ENCODE measurements at regions not wholly inside any gene's neighbourhood (a gene's known extent, or its start where the extent isn't known, plus 50 kb on each side); places are given as distances from the start of the nearest gene placed in this dataset.
"Not testable (repeated sequence)": the region's sequence is repeated elsewhere in the genome, so short reads cannot be mapped to it uniquely, and the experiment has no call there.

GRCh38 chr2:238600506-238601432, 174.0 kb downstream of the ASB1 start:
- DNase-seq, result no peak

DNA sequence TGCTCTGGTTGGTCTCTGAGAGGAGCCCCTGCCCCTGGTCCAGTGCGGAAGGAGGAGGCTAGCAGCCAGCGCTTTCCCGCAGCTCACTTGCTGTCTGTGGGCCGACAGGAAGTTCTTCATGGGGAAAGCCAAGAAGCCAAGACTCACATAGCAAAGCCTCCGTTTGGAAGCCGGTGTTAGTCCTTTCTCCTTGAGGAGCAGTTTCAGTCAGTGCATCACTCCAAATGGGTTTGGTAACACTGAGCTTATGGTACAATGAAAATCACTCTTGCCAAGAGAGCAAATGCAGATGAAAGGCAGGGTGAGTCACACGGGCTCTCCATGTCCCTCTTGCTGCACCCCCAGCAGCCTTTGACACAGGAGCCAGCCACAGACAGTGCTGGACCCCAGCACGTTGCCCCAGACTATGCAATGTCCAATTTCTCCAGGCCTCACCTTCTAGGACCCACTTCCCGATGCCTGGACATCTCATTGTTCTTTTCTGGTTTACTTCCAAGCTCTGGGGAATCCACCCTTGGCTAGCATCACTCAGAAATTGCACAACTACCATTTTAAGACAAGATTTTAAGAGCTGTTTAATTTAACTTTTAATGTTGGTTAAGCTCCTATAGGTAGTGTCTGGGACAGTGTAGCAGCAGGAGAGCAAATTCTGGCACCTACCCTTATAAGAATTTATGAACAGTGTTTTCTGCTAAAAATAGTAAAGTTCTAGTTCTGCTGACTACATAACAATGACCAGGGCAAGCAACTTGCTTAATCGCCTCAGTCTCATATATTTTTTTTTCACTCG, 174.9 kb downstream of the ASB1 start:
- DNase-seq, result no peak

GRCh38 chr2:238602223-238602960, 175.7 kb downstream of the ASB1 start:
- DNase-seq, result no peak

- no peak for DNase-seq
These were observed 176.9 kb downstream of the ASB1 start for GRCh38 chr2:238603596-238603995.

DNA sequence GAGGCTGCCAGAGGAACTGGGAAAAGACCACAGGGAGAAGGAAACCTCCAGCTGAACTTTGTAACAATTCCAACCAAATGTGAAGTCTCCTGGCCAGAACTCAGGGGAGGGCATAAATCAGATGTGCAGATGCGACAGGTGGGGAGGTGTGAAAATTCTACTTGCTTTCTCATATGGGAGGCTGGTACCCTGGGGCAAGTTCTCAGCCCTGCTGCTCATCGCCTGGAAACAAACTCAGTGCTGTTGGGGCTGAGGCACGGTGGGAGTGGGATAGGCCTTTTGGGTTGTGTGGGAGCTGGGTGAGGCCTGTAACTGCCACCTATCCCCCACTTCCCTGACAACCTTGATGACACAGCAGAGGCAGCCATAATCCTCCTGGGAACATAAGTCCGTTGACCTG, 179.6 kb downstream of the ASB1 start:
- no peak for DNase-seq

DNA sequence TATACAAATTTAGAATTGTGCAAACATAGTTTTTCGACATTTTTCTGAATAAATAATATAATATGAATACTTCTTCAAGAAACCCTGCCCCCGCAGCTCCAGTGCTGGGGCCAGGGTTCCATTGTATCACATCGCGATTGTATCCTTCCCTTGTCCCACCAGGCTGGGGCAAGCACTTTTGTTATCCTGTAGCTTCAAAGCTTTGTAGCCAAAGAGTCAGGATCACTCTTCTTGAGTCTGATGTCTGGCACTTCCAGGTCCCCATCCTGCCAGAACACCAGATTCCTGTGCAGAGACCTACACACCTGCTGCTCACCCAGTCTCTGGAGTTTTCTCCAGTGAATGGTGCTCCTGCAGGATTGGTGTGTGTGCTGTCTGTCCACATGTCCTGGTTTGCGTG, 186.9 kb downstream of the ASB1 start:
- no peak for DNase-seq

DNA sequence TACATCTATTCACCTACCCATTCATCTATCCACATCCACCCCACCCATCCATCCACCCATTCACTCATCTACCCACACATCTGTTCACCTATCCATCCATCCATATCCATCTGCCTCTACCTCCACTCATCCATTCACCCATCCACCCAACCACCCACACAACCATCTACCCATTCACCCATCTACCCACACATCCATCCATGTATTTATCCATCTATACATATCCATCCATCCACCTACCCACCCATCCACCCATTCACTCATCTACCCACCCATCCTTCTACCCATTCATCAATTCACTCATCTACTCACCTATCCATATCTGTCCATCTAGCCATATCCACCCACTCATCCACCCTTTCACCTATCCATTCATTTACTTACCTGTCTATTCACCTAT, 187.6 kb downstream of the ASB1 start:
- DNase-seq, result no peak

- no peak for DNase-seq
These were observed 188.5 kb downstream of the ASB1 start for GRCh38 chr2:238615187-238615586.

DNA sequence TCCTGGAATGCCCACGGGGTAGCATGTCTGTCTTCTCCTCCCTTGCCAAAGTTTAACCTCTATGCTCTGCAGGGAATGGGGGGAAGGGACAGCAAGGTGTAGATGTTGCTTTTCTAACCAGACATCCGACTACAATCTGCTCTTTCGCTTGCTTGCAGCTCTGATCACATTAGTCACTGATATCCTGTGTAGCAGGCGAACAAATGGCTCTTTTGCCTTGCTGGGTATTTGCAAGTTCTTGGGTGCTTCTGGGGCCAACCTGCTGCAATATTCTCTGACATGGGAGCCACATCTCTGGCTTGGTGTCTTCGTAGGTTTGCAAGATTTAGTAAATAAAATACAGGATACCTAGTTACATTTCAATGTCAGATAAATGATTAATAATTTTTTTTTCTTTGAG, 190.0 kb downstream of the ASB1 start:
- DNase-seq, result no peak

GRCh38 chr2:238618494-238619283, 192.0 kb downstream of the ASB1 start:
- not testable (repeated sequence) for DNase-seq

GRCh38 chr2:238627899-238628298, 201.2 kb downstream of the ASB1 start:
- no peak for DNase-seq

GRCh38 chr2:238629064-238629463, 202.3 kb downstream of the ASB1 start:
- no peak for DNase-seq

DNA sequence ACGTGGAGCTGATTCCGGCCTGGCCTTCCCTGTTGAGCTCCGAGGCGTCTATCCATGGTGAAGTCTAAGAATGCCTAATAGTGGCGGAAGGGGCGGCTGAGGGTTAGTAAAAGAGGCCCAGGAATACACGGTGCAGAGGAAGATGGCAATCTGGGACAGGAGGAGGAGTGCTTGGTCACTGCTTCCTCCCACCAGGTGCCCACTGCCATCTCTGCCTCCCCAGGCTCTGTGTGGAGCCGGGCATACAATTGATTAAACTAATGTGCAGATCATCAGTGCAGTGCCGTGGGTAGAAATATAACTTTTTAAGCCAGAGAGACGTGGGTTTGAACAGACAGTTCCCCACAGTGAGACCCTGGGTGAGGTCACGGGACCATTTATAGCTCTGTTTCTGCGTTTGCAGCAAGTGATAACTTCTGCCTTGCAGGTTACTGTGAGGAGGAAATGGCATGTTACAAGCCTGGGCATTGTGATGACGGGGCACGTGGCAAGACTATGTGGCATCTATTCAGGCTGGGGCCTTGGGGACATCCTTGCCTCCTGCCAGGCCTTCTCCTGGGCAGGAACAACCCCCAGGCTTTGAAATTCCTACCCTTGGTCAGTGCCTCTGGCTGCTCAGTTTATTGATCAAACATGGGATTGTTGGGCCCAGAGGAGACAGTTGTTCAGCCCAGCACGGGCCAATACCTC, 204.9 kb downstream of the ASB1 start:
- no peak for DNase-seq

GRCh38 chr2:238632181-238633060, 205.7 kb downstream of the ASB1 start:
- no peak for DNase-seq

DNA sequence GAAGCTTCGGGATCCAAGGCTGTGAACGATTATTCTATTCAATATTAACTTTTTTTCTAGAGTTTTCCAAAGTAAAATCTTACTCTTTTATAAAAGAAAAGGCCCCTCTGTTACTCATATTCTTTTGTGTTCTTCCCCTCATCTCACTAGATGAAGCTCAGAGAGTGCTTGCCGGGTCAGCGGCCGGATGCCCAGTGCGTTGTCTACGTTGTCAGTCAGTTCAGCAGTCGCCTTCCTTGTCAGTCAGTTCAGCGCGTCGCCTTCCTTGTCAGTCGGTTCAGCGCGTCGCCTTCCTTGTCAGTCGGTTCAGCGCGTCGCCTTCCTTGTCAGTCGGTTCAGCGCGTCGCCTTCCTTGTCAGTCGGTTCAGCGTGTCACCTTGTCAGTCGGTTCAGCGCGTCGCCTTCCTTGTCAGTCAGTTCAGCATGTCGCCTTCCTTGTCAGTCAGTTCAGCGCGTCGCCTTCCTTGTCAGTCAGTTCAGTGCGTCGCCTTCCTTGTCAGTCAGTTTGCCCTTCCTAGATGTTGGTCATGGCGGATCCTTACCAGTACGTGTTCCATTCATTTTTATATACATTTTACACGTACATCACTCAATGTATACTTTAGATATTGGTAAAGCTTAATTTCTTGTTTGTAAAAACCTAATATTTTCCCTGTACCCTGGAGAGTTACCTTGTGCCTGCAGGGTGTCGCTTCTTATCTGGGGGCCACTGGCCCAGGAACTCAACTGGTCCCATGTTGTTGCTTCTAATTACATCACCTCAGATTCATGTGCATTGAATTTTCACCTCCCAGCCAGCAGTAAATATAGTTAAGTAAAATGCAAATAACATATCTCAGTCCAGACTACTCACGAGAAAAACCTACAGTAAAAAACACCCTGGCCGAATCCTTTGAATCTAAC, 206.9 kb downstream of the ASB1 start:
- no peak for DNase-seq

- no peak for DNase-seq
These were observed 208.1 kb downstream of the ASB1 start for GRCh38 chr2:238634701-238635357.

GRCh38 chr2:238635647-238636051, 208.9 kb downstream of the ASB1 start:
- no peak for DNase-seq

DNA sequence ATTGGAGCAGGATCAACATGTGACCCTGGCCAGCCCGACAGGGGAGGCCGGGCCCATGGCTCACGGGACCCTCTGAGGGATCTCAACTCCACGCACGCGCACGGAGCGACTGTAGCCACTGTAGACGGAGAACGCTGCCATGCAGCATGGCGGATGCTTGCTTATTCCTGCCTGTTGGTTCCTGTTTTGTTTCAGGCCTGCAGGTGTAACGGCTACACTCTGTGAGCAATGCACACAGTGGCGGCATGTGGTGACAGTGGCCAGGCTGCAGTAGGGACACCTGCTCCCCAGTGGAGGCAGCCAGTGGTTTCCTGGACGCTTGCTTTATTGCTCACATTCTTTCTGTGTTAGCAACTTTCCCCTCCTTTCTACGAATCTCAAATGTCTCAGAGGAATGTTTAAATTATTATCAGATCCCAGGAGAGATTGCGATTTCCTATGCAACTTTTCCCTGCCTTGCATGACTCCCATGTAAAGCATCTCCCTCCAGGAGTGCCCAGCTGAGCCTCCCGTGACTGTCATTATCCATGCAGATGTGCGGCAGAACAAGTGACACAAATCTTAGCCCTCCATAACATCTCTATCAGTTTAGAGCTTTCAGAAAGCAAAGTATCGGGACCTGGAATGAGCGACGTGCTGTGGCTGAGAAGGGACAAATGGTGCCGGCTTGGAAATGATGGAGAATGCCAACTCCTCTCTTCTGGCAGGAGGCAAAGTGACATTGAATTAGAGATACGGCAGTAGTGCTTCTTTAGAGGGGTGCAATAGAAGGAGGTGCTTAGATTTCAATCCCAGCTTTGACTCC, 209.7 kb downstream of the ASB1 start:
- DNase-seq, result no peak
